D721Med (cell line): ENCODE measurements at regions not wholly inside any gene's neighbourhood (a gene's known extent, or its start where the extent isn't known, plus 50 kb on each side); places are given as distances from the start of the nearest gene placed in this dataset.
A peak's percentile ranks its signal among the peaks of the same experiment; 100 is the strongest.

Experiments used
- DNase-seq: peaks from one replicate; pipeline ENCODE4 v3.0.0; 2011; ENCODE audit warnings: low spot score; ENCODE audit not compliant: insufficient read length
- FAIRE-seq: peaks from 2 replicates; lab custom pipeline; 2011; peaks lifted over from hg19 to GRCh38; lab: Jason Lieb, UNC
- CTCF ChIP-seq: IDR thresholded peaks from 2 replicates; pipeline ENCODE4 v1.5.1; 2012; ENCODE audit warnings: mild to moderate bottlenecking, control low read depth; ENCODE audit not compliant: insufficient read depth; ENCODE audit errors: missing control alignments

GRCh38 chr3:72295962-72296450, 511.1 kb upstream of the PROK2 start:
- no peak for FAIRE-seq
- no peak for TF ChIP-seq CTCF

GRCh38 chr3:72295276-72295961, 510.5 kb upstream of the PROK2 start:
- no peak for TF ChIP-seq CTCF
- FAIRE-seq (no peak), DNase-seq (no peak)

More at GRCh38 chr3:72295962-72296450, 511.1 kb upstream of the PROK2 start:
- no peak for DNase-seq

DNA sequence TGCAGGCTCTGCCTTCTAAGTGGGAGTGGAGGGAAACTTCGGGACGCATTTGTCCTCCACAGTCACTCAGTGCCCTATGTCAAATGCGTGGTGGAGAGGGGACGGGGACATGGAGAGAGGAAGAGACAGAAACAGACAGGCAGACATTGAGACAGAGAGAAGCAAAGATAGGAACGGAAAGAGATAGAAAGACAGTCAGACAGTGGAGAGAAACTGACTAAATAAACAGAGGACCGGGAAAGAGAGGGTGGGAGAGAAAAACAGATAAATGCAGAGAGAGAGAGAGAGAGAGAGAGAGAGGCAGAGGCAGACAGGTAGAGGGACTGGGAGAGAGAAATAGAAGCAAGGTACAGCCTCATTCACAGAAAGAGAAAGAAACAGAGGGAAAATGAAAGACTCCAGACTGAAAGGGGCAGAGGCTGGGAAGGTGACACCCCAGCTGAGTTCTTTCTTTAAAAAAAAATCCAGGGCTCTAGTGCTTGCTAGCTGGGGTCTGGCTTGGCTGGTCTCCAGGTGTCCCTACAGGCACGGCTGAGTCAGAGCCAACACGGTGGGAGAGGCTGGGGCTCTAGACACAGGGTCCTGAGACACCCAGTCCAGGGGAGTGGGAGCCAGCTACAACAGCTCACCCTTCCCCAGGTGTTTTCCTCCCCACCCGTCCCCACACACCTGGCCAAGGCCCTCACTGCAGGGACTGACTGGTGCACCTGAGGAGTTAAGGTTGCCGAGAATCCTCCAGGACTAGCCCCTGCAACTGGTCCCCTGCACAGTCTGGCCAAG, 506.1 kb upstream of the PROK2 start:
- FAIRE-seq: no peak
- no peak for DNase-seq
- TF ChIP-seq CTCF: no peak

- TF ChIP-seq CTCF: no peak
- DNase-seq (no peak), FAIRE-seq (no peak)
Observed at GRCh38 chr3:72289692-72290071, 504.7 kb upstream of the PROK2 start.

DNA sequence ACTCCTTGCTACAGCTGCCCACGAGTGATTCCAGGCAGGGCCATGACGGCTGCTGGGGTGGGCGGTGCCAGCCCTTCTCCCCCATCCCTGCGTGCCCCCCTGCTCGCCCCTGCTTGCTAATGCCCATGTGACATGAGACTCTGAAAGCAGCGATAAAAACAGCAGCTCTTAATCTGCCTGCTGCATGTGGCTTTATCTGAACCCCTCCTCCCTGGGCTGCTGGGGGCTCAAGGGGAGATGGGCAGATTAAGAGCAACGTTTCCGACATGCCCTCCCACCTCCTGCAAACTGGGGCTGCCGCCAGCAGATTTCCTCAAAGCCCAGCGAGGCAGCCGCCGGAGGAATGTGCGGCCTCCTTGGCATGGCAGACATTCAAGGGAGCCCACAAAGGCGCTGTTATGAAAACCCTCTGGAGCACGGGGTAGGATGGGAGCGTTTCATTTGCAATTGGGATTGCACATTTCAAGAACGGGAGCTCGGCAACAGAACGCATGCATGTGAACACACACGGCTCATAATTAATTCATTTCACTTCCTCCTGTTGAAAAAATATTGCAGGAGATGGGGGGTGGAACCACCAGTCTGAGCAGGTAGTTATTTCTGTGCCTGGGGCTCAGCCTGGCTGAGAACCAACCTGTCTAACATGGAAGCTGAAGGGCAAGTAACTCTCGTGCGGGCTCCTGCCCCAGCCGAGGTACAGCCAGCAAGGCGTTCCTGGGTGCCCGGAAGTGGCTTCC, 504.2 kb upstream of the PROK2 start:
- DNase-seq (peak; percentile 60), FAIRE-seq (no peak)
- TF ChIP-seq CTCF: no peak

DNA sequence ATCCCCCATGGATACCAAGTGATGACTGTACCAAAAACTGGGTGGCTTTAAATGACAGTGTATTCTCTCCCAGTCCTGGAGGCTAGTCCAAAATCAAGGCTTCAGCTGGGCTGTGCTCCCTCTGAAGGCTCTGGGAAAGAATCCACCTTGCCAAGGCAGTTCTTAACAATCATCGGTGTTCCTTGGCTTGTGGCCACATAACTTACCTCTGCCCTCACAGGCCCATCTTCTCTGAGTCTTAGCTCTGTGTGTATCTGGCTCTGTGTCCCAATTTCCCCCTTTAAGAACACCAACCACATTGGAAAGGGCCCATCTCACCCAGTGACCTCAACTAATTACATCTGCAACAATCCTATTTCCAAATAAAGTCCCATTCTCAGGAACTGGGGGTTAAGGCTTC, 503.0 kb upstream of the PROK2 start:
- FAIRE-seq (no peak), DNase-seq (no peak)
- TF ChIP-seq CTCF: no peak
